ENCODE measurements at regions not wholly inside any gene's neighbourhood (a gene's known extent, or its start where the extent isn't known, plus 50 kb on each side); places are given as distances from the start of the nearest gene placed in this dataset.

GRCh38 chr7:26583094-26583648 lies 281.2 kb downstream of the SKAP2 start:
- H3K36me3 Mint-ChIP-seq (ENCODE audit: insufficient read depth) = no peaks in the 10 kb centered on the region
- DNase-seq (ENCODE audit: low spot score, unreplicated experiment) = no peak
- no peak overlapping the region for H3K27ac Mint-ChIP-seq

GRCh38 chr7:26584326-26584725 lies 280.1 kb downstream of the SKAP2 start:
- Mint-ChIP-seq H3K36me3 (ENCODE audit: insufficient read depth) (no peaks in the 10 kb centered on the region), H3K9me3 (ENCODE audit: low read depth) (no peaks in the 10 kb centered on the region), H3K27ac (no peak overlapping the region), H3K4me3 (ENCODE audit: low read depth) (no peak overlapping the region), H3K27me3 (peaks cover 17% of the 10 kb centered on the region), H3K4me1 (ENCODE audit: low read depth) (no peaks in the 10 kb centered on the region)
- TF ChIP-seq, protein P1, sequence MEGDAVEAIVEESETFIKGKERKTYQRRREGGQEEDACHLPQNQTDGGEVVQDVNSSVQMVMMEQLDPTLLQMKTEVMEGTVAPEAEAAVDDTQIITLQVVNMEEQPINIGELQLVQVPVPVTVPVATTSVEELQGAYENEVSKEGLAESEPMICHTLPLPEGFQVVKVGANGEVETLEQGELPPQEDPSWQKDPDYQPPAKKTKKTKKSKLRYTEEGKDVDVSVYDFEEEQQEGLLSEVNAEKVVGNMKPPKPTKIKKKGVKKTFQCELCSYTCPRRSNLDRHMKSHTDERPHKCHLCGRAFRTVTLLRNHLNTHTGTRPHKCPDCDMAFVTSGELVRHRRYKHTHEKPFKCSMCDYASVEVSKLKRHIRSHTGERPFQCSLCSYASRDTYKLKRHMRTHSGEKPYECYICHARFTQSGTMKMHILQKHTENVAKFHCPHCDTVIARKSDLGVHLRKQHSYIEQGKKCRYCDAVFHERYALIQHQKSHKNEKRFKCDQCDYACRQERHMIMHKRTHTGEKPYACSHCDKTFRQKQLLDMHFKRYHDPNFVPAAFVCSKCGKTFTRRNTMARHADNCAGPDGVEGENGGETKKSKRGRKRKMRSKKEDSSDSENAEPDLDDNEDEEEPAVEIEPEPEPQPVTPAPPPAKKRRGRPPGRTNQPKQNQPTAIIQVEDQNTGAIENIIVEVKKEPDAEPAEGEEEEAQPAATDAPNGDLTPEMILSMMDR (IDR thresholded peaks at IDR 0.05; ENCODE audit: unreplicated experiment) = no peak
- no peak for DNase-seq (ENCODE audit: low spot score, unreplicated experiment)

More at GRCh38 chr7:26583094-26583648, 281.2 kb downstream of the SKAP2 start:
- TF ChIP-seq, protein P1 (IDR thresholded peaks at IDR 0.05; ENCODE audit: unreplicated experiment) = no peak
- H3K9me3 Mint-ChIP-seq (ENCODE audit: low read depth) = no peaks in the 10 kb centered on the region
- H3K4me1 Mint-ChIP-seq (ENCODE audit: low read depth) = no peaks in the 10 kb centered on the region
- no peak overlapping the region for H3K4me3 Mint-ChIP-seq (ENCODE audit: low read depth)
- peaks cover 18% of the 10 kb centered on the region for H3K27me3 Mint-ChIP-seq

DNA sequence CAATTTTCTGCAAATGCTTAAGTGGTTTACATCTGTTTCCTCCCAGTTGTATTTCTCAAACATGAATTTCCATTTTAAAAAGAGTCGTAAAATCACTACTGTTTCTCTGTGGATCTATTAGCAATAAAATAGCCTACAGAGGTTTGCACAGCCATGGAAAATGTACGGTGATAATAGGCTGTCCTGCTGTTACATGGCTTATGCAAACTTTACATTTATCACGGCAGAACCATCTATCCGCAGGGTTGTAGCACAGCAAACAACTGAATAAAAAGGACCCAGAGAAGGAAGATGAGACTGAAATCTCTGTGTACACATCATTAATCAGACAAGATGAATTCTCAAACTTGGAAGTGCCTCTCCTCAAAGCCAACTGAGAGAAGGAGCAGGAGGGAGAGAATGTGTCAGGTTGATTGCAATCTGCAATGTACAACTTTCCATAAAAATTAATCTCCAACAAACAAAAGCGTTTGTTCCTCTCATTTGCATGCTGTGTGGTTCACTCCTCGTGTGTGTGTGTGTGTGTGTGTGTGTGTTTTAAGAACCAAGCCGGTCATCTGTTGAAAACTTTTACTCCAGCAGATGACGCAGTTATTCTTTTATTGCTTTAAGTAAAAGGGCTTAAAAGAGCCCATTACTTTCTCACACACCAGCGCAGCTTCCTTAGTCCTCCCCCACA lies 279.3 kb downstream of the SKAP2 start:
- TF ChIP-seq, protein P1 (IDR thresholded peaks at IDR 0.05; ENCODE audit: unreplicated experiment) = no peak
- Mint-ChIP-seq H3K4me1 (ENCODE audit: low read depth) (no peaks in the 10 kb centered on the region), H3K4me3 (ENCODE audit: low read depth) (no peak overlapping the region)

DNA sequence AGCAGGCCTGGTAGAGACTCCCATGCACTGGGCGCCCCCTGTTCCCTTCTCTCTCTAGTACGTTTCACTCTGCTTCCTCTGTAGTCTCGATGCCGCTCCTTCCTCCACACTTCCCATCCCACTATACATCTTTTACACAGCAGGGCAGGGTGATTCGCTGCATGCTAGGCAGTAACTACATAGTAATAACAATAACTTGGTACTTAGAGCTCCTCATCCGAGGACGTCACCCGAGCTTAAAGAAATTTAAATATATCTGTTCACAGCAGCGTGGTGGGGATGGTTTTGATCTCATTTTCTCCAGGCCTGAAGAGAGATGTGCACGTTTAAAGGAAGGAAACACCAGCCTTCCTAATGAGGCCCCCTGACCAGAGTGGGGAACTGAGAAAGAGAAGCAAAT lies 276.9 kb downstream of the SKAP2 start:
- Mint-ChIP-seq H3K27me3 (peaks cover 27% of the 10 kb centered on the region), H3K9me3 (ENCODE audit: low read depth) (no peaks in the 10 kb centered on the region), H3K36me3 (ENCODE audit: insufficient read depth) (no peaks in the 10 kb centered on the region), H3K4me3 (ENCODE audit: low read depth) (no peak overlapping the region), H3K27ac (no peak overlapping the region), H3K4me1 (ENCODE audit: low read depth) (no peaks in the 10 kb centered on the region)
- TF ChIP-seq, protein P1 (IDR thresholded peaks at IDR 0.05; ENCODE audit: unreplicated experiment) = no peak
- no peak for DNase-seq (ENCODE audit: low spot score, unreplicated experiment)

More for the DNA sequence above, 279.3 kb downstream of the SKAP2 start:
- Mint-ChIP-seq H3K36me3 (ENCODE audit: insufficient read depth) (no peaks in the 10 kb centered on the region), H3K27ac (no peak overlapping the region), H3K9me3 (ENCODE audit: low read depth) (no peaks in the 10 kb centered on the region), H3K27me3 (peaks cover 19% of the 10 kb centered on the region)
- no peak for DNase-seq (ENCODE audit: low spot score, unreplicated experiment)

GRCh38 chr7:26588511-26588910 lies 275.9 kb downstream of the SKAP2 start:
- H3K9me3 Mint-ChIP-seq (ENCODE audit: low read depth) = no peaks in the 10 kb centered on the region
- H3K27me3 Mint-ChIP-seq = peaks cover 27% of the 10 kb centered on the region
- no peak for DNase-seq (ENCODE audit: low spot score, unreplicated experiment)
- no peaks in the 10 kb centered on the region for H3K4me1 Mint-ChIP-seq (ENCODE audit: low read depth)
- TF ChIP-seq, protein P1 (IDR thresholded peaks at IDR 0.05; ENCODE audit: unreplicated experiment) = no peak
- no peak overlapping the region for H3K4me3 Mint-ChIP-seq (ENCODE audit: low read depth)
- H3K36me3 Mint-ChIP-seq (ENCODE audit: insufficient read depth) = no peaks in the 10 kb centered on the region
- H3K27ac Mint-ChIP-seq = no peak overlapping the region

Data from progenitor cell of endocrine pancreas (in vitro differentiated cells).